GM20431 (cell line): ENCODE measurements at regions not wholly inside any gene's neighbourhood (a gene's known extent, or its start where the extent isn't known, plus 50 kb on each side); places are given as distances from the start of the nearest gene placed in this dataset.

Experiments used
- in situ Hi-C: fragments of 300-500 bp; cut with MseI, MboI; formaldehyde crosslinking; loops from one replicate; pipeline ENCODE4 v1.15.0; 2020; ENCODE audit warnings: low sequenced_read_pairs; ENCODE audit not compliant: unreplicated experiment

- in situ Hi-C loops = no loop called here
Observed at GRCh38 chr5:74927336-74927735, 61.1 kb upstream of the FAM169A start.

- in situ Hi-C loops = loop anchor here (25.0 kb wide), 1 partner anchor 257 kb away; no protein-coding TSS in a partner anchor
Observed at GRCh38 chr5:74919487-74919886, 53.3 kb upstream of the FAM169A start.

GRCh38 chr5:74919041-74919440 lies 52.9 kb upstream of the FAM169A start:
- in situ Hi-C loops = loop anchor here (25.0 kb wide), 1 partner anchor 257 kb away; no protein-coding TSS in a partner anchor

GRCh38 chr5:74918232-74918669 lies 52.1 kb upstream of the FAM169A start:
- in situ Hi-C loops = loop anchor here (25.0 kb wide), 1 partner anchor 256 kb away; no protein-coding TSS in a partner anchor

GRCh38 chr5:74916831-74917710 lies 50.9 kb upstream of the FAM169A start:
- in situ Hi-C loops = loop anchor here (25.0 kb wide), 1 partner anchor 255 kb away; no protein-coding TSS in a partner anchor
